ENCODE measurements at regions not wholly inside any gene's neighbourhood (a gene's known extent, or its start where the extent isn't known, plus 50 kb on each side); places are given as distances from the start of the nearest gene placed in this dataset.

GRCh38 chr9:102779356-102779755 lies 215.8 kb upstream of the CYLC2 start:
- Histone ChIP-seq H3K4me1 (ENCODE audit: control insufficient read depth in 4 of 4, insufficient read depth in 4 of 4, low read length in 3 of 4) (no peaks in the 10 kb centered on the region), H3K9me3 (ENCODE audit: control insufficient read depth in 4 of 4, low read length in 3 of 4) (no peaks in the 10 kb centered on the region), H3K27ac (ENCODE audit: low read depth in 1 of 2, low read length in 2 of 2) (no peak overlapping the region), H3K9ac (ENCODE audit: low read depth in 1 of 2, low read length in 2 of 2) (no peak overlapping the region), H3K27me3 (ENCODE audit: control insufficient read depth in 4 of 4, insufficient read depth in 4 of 4, low read length in 3 of 4) (no peaks in the 10 kb centered on the region), H3K4me3 (ENCODE audit: low read depth in 1 of 3, low read length in 3 of 3) (no peak overlapping the region), H3K36me3 (ENCODE audit: control insufficient read depth in 4 of 4, insufficient read depth in 3 of 4, low read depth in 1 of 4, low read length in 3 of 4) (no peaks in the 10 kb centered on the region)
- TF ChIP-seq MAX (IDR thresholded peaks at IDR 0.05) (no peak), JUND (IDR thresholded peaks at IDR 0.05) (no peak), RAD21 (IDR thresholded peaks at IDR 0.05) (no peak), RXRA (IDR thresholded peaks at IDR 0.05) (no peak), FOXA1 (IDR thresholded peaks at IDR 0.05) (no peak), HNF4A (conservative IDR thresholded peaks at IDR 0.05) (no peak), SP1 (IDR thresholded peaks at IDR 0.05) (no peak), NR2F2 (IDR thresholded peaks at IDR 0.05) (no peak), FOXA2 (IDR thresholded peaks at IDR 0.05) (no peak), ZBTB33 (IDR thresholded peaks at IDR 0.05) (no peak)
- TF ChIP-seq, protein P1, sequence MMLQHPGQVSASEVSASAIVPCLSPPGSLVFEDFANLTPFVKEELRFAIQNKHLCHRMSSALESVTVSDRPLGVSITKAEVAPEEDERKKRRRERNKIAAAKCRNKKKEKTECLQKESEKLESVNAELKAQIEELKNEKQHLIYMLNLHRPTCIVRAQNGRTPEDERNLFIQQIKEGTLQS (IDR thresholded peaks at IDR 0.05): no peak
- TF ChIP-seq, protein P2, sequence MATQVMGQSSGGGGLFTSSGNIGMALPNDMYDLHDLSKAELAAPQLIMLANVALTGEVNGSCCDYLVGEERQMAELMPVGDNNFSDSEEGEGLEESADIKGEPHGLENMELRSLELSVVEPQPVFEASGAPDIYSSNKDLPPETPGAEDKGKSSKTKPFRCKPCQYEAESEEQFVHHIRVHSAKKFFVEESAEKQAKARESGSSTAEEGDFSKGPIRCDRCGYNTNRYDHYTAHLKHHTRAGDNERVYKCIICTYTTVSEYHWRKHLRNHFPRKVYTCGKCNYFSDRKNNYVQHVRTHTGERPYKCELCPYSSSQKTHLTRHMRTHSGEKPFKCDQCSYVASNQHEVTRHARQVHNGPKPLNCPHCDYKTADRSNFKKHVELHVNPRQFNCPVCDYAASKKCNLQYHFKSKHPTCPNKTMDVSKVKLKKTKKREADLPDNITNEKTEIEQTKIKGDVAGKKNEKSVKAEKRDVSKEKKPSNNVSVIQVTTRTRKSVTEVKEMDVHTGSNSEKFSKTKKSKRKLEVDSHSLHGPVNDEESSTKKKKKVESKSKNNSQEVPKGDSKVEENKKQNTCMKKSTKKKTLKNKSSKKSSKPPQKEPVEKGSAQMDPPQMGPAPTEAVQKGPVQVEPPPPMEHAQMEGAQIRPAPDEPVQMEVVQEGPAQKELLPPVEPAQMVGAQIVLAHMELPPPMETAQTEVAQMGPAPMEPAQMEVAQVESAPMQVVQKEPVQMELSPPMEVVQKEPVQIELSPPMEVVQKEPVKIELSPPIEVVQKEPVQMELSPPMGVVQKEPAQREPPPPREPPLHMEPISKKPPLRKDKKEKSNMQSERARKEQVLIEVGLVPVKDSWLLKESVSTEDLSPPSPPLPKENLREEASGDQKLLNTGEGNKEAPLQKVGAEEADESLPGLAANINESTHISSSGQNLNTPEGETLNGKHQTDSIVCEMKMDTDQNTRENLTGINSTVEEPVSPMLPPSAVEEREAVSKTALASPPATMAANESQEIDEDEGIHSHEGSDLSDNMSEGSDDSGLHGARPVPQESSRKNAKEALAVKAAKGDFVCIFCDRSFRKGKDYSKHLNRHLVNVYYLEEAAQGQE (IDR thresholded peaks at IDR 0.05): no peak
- no peak for DNase-seq (ENCODE audit: low spot score)

- H3K27ac ChIP-seq (ENCODE audit: low read depth in 1 of 2, low read length in 2 of 2): no peak overlapping the region
- 62% methylated on average over 4 of the region's 4 CpGs for WGBS
- no peaks in the 10 kb centered on the region for H3K36me3 ChIP-seq (ENCODE audit: control insufficient read depth in 4 of 4, insufficient read depth in 3 of 4, low read depth in 1 of 4, low read length in 3 of 4)
- H3K27me3 ChIP-seq (ENCODE audit: control insufficient read depth in 4 of 4, insufficient read depth in 4 of 4, low read length in 3 of 4): no peaks in the 10 kb centered on the region
- H3K4me3 ChIP-seq (ENCODE audit: low read depth in 1 of 3, low read length in 3 of 3): no peak overlapping the region
- H3K9ac ChIP-seq (ENCODE audit: low read depth in 1 of 2, low read length in 2 of 2): no peak overlapping the region
- no peak for DNase-seq (ENCODE audit: low spot score)
- H3K4me1 ChIP-seq (ENCODE audit: control insufficient read depth in 4 of 4, insufficient read depth in 4 of 4, low read length in 3 of 4): no peaks in the 10 kb centered on the region
- H3K9me3 ChIP-seq (ENCODE audit: control insufficient read depth in 4 of 4, low read length in 3 of 4): no peaks in the 10 kb centered on the region
- TF ChIP-seq JUND (IDR thresholded peaks at IDR 0.05): no peak
- TF ChIP-seq YY1 (IDR thresholded peaks at IDR 0.05): no peak
- no peak for TF ChIP-seq RAD21 (IDR thresholded peaks at IDR 0.05)
- TF ChIP-seq ZBTB33 (IDR thresholded peaks at IDR 0.05): no peak
- TF ChIP-seq HNF4G (IDR thresholded peaks at IDR 0.05): no peak
- TF ChIP-seq NR2F2 (IDR thresholded peaks at IDR 0.05): no peak
- TF ChIP-seq, protein P2 (IDR thresholded peaks at IDR 0.05): no peak
- TF ChIP-seq CTCF (IDR thresholded peaks at IDR 0.05; ENCODE audit: low read depth, low read length, missing input control): no peak
- TF ChIP-seq, protein P1 (IDR thresholded peaks at IDR 0.05): no peak
- TF ChIP-seq EGR1 (IDR thresholded peaks at IDR 0.05; ENCODE audit: low read depth in 2 of 2): no peak
- no peak for TF ChIP-seq FOXA2 (IDR thresholded peaks at IDR 0.05)
- TF ChIP-seq RXRA (IDR thresholded peaks at IDR 0.05): no peak
- TF ChIP-seq HNF4A (conservative IDR thresholded peaks at IDR 0.05): no peak
- TF ChIP-seq TAF1 (conservative IDR thresholded peaks at IDR 0.05): no peak
- TF ChIP-seq SP1 (IDR thresholded peaks at IDR 0.05): no peak
- TF ChIP-seq MAX (IDR thresholded peaks at IDR 0.05): no peak
Measured at GRCh38 chr9:102778746-102779145, 216.4 kb upstream of the CYLC2 start.

Measured in liver (tissue), 8 donors.